Heart right ventricle (tissue), 16 donors: ENCODE measurements at regions not wholly inside any gene's neighbourhood (a gene's known extent, or its start where the extent isn't known, plus 50 kb on each side); places are given as distances from the start of the nearest gene placed in this dataset.

ENCODE experiments used
- ATAC-seq, 8 donors: fragments of 200-7000 bp; cut with Tn5 transposase; one replicate each; pipeline ENCODE4 v1.9.1; 2020; ENCODE audit warnings: mild to moderate bottlenecking in 8 of 8, moderate library complexity in 8 of 8, moderate number of reproducible peaks in 1 of 8
- DNase-seq, 2 donors: peaks; one replicate each; pipeline ENCODE4 v3.0.0-alpha.2; 2020
- H3K27ac ChIP-seq, 10 donors: fragments of 200-600 bp; sonication (generic) in 2 of 10; one replicate each; pipeline versions ENCODE4 v1.5.0 to v1.8.0; 2020 to 2022; ENCODE audit warnings: mild to moderate bottlenecking in 3 of 10
- H3K27me3 ChIP-seq, 7 donors: fragments of 200-600 bp; one replicate each; pipeline ENCODE4 v1.8.0; 2021 to 2022; ENCODE audit warnings: mild to moderate bottlenecking in 2 of 7
- H3K36me3 ChIP-seq, 9 donors: fragments of 200-600 bp; sonication (generic) in 1 of 9; one replicate each; pipeline versions ENCODE4 v1.5.0 to v1.8.0; 2020 to 2022; ENCODE audit warnings: mild to moderate bottlenecking in 2 of 9
- H3K4me1 ChIP-seq, 9 donors: fragments of 200-600 bp; sonication (generic) in 1 of 9; one replicate each; pipeline versions ENCODE4 v1.5.0 to v1.8.0; 2020 to 2022; ENCODE audit warnings: mild to moderate bottlenecking in 4 of 9
- H3K4me3 ChIP-seq, 10 donors: fragments of 200-600 bp; sonication (generic) in 2 of 10; one replicate each; pipeline versions ENCODE4 v1.5.0 to v1.8.0; 2020 to 2022; ENCODE audit warnings: mild to moderate bottlenecking in 7 of 10, moderate library complexity in 2 of 10
- H3K9me3 ChIP-seq, 11 donors: fragments of 200-600 bp in 10 of 11; sonication (generic) in 2 of 11; one replicate each; pipeline versions ENCODE4 v1.5.0 to v1.8.0; 2013 to 2022; ENCODE audit warnings: mild to moderate bottlenecking in 2 of 11, control low read depth in 1 of 11, moderate library complexity in 1 of 11
- WGBS, 2 donors: extraction: QIAGEN DNeasy Blood & Tissue Kit; methylation state at CpG; one replicate each; pipeline ENCODE4 v1.1.7; 2013; ENCODE audit warnings: inconsistent platforms in 1 of 2; 5-methylcytosine and 5-hydroxymethylcytosine counted together
- intact Hi-C, 10 donors: fragments of 100-400 bp; cut with DNase I; formaldehyde crosslinking; loops; one replicate each; pipeline versions ENCODE4 v1.11.1 to v1.14.2; 2022
- TF ChIP-seq, protein P1 (sequence below), 9 donors: fragments of 200-600 bp; sonication (generic) in 2 of 9; IDR thresholded peaks; one replicate each; pipeline versions ENCODE4 v1.5.0 to v1.8.0; 2021 to 2022; ENCODE audit warnings: antibody characterized with exemption in 9 of 9, mild to moderate bottlenecking in 5 of 9, moderate library complexity in 1 of 9
- donor health status: Arrhythmogenic right ventricular cardiomyopathy.
- donor health status: ischemic (EF 13 %, LVEDD 7.1; RV severe dilation, severe dysfunction).
- donor health status: healthy with polysubstance abuse.
- donor health status: DM: no; HTN: yes; CAD: no.
- donor health status: DM: no; HTN: no; CAD: no.
- donor health status: ischemic (EF 25% LVEDD 6.9; RV normal size, moderate dysfunction).
- donor health status: ischemic (EF 25% LVEDD 5.7; RV mildly dilated, moderate dysfunction).
- donor health status: healthy.
- donor health status: DM: yes; HTN: yes; CAD: no.
- donor health status: Ischemic cardiomyopathy.
- donor health status: ischemic (EF 35%, LVEDD 5.7; RV mildly dilated, moderate dysfunction).
- donor health status: nonischemic (EF 11% LVEDD 7.7; RV severe dilation, severe dysfunction).
- donor health status: DM: yes; HTN: yes; CAD: no.
- donor health status: PGD.
- donor health status: ischemic (EF 29% LVEDD 5.4; RV normal size, mild dysfunction).
- donor health status: nonischemic (EF 23%, LVEDD 6.1; RV moderate dilation, normal function).

- DNase-seq (no peak), ATAC-seq (no peak)
- TF ChIP-seq, protein P1, sequence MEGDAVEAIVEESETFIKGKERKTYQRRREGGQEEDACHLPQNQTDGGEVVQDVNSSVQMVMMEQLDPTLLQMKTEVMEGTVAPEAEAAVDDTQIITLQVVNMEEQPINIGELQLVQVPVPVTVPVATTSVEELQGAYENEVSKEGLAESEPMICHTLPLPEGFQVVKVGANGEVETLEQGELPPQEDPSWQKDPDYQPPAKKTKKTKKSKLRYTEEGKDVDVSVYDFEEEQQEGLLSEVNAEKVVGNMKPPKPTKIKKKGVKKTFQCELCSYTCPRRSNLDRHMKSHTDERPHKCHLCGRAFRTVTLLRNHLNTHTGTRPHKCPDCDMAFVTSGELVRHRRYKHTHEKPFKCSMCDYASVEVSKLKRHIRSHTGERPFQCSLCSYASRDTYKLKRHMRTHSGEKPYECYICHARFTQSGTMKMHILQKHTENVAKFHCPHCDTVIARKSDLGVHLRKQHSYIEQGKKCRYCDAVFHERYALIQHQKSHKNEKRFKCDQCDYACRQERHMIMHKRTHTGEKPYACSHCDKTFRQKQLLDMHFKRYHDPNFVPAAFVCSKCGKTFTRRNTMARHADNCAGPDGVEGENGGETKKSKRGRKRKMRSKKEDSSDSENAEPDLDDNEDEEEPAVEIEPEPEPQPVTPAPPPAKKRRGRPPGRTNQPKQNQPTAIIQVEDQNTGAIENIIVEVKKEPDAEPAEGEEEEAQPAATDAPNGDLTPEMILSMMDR (IDR thresholded peaks at IDR 0.05): no peak
- Histone ChIP-seq H3K4me1 (no peaks in the 10 kb centered on the region), H3K27ac (no peak overlapping the region), H3K4me3 (no peak overlapping the region), H3K27me3 (peaks cover 0 to 3% (median 0%) of the 10 kb centered on the region in 7 donors), H3K36me3 (no peaks in the 10 kb centered on the region), H3K9me3 (peaks cover 0 to 11% (median 0%) of the 10 kb centered on the region in 11 donors)
- intact Hi-C loops: loop anchor here in 1 of 10 donors (10.0 kb wide), 1 partner anchor 1191 kb away; no protein-coding TSS in a partner anchor
Measured at GRCh38 chr1:172733815-172734214, 74.9 kb downstream of the FASLG start.

- TF ChIP-seq, protein P1 (IDR thresholded peaks at IDR 0.05): no peak
- intact Hi-C loops: loop anchor here in 1 of 10 donors (10.0 kb wide), 1 partner anchor 1186 kb away; no protein-coding TSS in a partner anchor
- Histone ChIP-seq H3K4me3 (no peak overlapping the region), H3K27ac (no peak overlapping the region), H3K27me3 (peaks cover 0 to 11% (median 0%) of the 10 kb centered on the region in 7 donors), H3K36me3 (no peaks in the 10 kb centered on the region), H3K4me1 (no peaks in the 10 kb centered on the region), H3K9me3 (no peaks in the 10 kb centered on the region)
- ATAC-seq: no peak
- 73 to 74% methylated on average over 2 of the region's 2 CpGs for WGBS, 2 donors
- no peak for DNase-seq
Measured at GRCh38 chr1:172738389-172738788, 79.5 kb downstream of the FASLG start.

GRCh38 chr1:172742599-172743500 lies 83.9 kb downstream of the FASLG start:
- DNase-seq (no peak), ATAC-seq (no peak)
- Histone ChIP-seq H3K4me3 (no peak overlapping the region), H3K4me1 (peaks cover 0 to 26% (median 5%) of the 10 kb centered on the region in 9 donors), H3K27me3 (peaks cover 0 to 11% (median 0%) of the 10 kb centered on the region in 7 donors), H3K36me3 (no peaks in the 10 kb centered on the region), H3K9me3 (no peaks in the 10 kb centered on the region), H3K27ac (no peak overlapping the region)
- WGBS, 2 donors: 21 to 25% methylated on average over 8 of the region's 8 CpGs
- intact Hi-C loops: loop anchor here in 8 of 10 donors (2.0 to 10.0 kb wide), 8 partner anchors 82 to 1082 kb away; partner anchors contain the start of genes CENPL (in 4 of the 8) and DARS2 (in 4 of the 8)
- TF ChIP-seq, protein P1 (IDR thresholded peaks at IDR 0.05): peak; percentile 56 to 85 (median 75)

DNA sequence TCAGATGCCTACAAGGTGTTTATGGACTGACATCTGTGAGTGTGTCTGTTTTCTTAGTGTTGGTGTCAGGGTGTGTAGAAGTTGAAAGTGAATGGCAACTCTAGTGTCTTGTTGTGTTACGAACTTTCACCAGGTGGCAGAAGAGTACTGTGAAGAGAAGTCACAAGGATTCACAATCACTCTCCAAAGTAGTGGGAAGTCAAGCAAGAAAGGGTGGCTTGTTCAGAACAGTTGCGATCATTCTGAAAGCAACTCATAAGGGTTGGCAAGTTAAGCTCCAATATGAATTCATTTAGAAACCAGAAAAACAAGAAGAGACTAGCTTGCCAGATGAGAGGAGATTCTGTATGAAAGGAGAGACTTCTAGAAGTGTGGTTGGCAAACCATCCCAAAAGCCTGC lies 86.1 kb downstream of the FASLG start:
- Histone ChIP-seq H3K4me1 (peaks cover 0 to 26% (median 5%) of the 10 kb centered on the region in 9 donors), H3K4me3 (no peak overlapping the region), H3K27ac (no peak overlapping the region), H3K36me3 (no peaks in the 10 kb centered on the region), H3K9me3 (no peaks in the 10 kb centered on the region), H3K27me3 (peaks cover 0 to 11% (median 0%) of the 10 kb centered on the region in 7 donors)
- intact Hi-C loops: loop anchor here in 9 of 10 donors (2.0 to 10.0 kb wide), 7 partner anchors 80 to 1080 kb away; partner anchors contain the start of genes CENPL (in 4 of the 9) and DARS2 (in 4 of the 9)
- ATAC-seq (peak in 7 of 8 donors; percentile 56 to 81 (median 77)), DNase-seq (peak in 1 of 2 donors; percentile 33)
- 30 to 34% methylated on average over 2 of the region's 2 CpGs for WGBS, 2 donors
- TF ChIP-seq, protein P1 (IDR thresholded peaks at IDR 0.05): peak in 8 of 9 donors; percentile 20 to 73 (median 58)
